H9 (cell line): ENCODE measurements at regions not wholly inside any gene's neighbourhood (a gene's known extent, or its start where the extent isn't known, plus 50 kb on each side); places are given as distances from the start of the nearest gene placed in this dataset.

Source experiments
- DNase-seq: peaks from one replicate; pipeline ENCODE4 v3.0.0-alpha.2; 2017
- H2AFZ ChIP-seq: one replicate; pipeline ENCODE4 v1.6.1; 2013; ENCODE audit warnings: mild to moderate bottlenecking, low read length, control low read depth, moderate library complexity
- H2AK5ac ChIP-seq: 2 replicates; pipeline ENCODE4 v1.6.1; 2013; ENCODE audit warnings: low read length, control low read depth, mixed read lengths; ENCODE audit not compliant: insufficient read length
- H2BK120ac ChIP-seq: one replicate; pipeline ENCODE4 v1.6.1; 2013; ENCODE audit warnings: low read depth, mild to moderate bottlenecking, low read length, control low read depth, inconsistent platforms; ENCODE audit not compliant: poor library complexity, severe bottlenecking
- H2BK12ac ChIP-seq: 2 replicates; pipeline ENCODE4 v1.6.1; 2013; ENCODE audit warnings: low read length, control low read depth, mixed read lengths, low read depth; ENCODE audit not compliant: insufficient read length
- H2BK15ac ChIP-seq: 2 replicates; pipeline ENCODE4 v1.6.1; 2013; ENCODE audit warnings: low read depth, low read length, control low read depth
- H2BK20ac ChIP-seq: one replicate; pipeline ENCODE4 v1.6.1; 2013; ENCODE audit warnings: low read depth, mild to moderate bottlenecking, low read length, control low read depth, inconsistent platforms; ENCODE audit not compliant: poor library complexity, severe bottlenecking
- H2BK5ac ChIP-seq: 2 replicates; pipeline ENCODE4 v1.6.1; 2013; ENCODE audit warnings: low read length, control low read depth, mixed read lengths; ENCODE audit not compliant: insufficient read length
- H3K14ac ChIP-seq: 2 replicates; pipeline ENCODE4 v1.6.1; 2013; ENCODE audit warnings: low read length, control low read depth; ENCODE audit not compliant: insufficient read depth
- H3K18ac ChIP-seq: 2 replicates; pipeline ENCODE4 v1.6.1; 2013; ENCODE audit warnings: low read depth, mild to moderate bottlenecking, mixed read lengths, low read length, control low read depth; ENCODE audit not compliant: insufficient read length
- H3K23ac ChIP-seq: 2 replicates; pipeline ENCODE4 v1.6.1; 2013; ENCODE audit warnings: low read length, control low read depth, mixed read lengths, low read depth; ENCODE audit not compliant: insufficient read length
- H3K23me2 ChIP-seq: 2 replicates; pipeline ENCODE4 v1.6.1; 2013; ENCODE audit warnings: low read depth, mild to moderate bottlenecking, mixed read lengths, low read length, control low read depth; ENCODE audit not compliant: insufficient read length, poor library complexity, severe bottlenecking
- H3K27ac ChIP-seq: 2 replicates; pipeline ENCODE4 v1.5.1; 2013; ENCODE audit warnings: low read length, control low read depth, mixed read lengths, low read depth; ENCODE audit not compliant: insufficient read length
- H3K27me3 ChIP-seq: 2 replicates; pipeline ENCODE4 v1.6.1; 2013; ENCODE audit warnings: low read length, control low read depth, inconsistent platforms; ENCODE audit not compliant: insufficient read depth
- H3K4ac ChIP-seq: 2 replicates; pipeline ENCODE4 v1.6.1; 2013; ENCODE audit warnings: low read depth, mild to moderate bottlenecking, control low read depth, inconsistent platforms, low read length, moderate library complexity
- H3K4me1 ChIP-seq: 2 replicates; pipeline ENCODE4 v1.6.1; 2013; ENCODE audit warnings: low read length, control low read depth, inconsistent platforms; ENCODE audit not compliant: insufficient read depth
- H3K4me2 ChIP-seq: 2 replicates; pipeline ENCODE4 v1.6.1; 2013; ENCODE audit warnings: low read length, control low read depth, mixed read lengths; ENCODE audit not compliant: insufficient read length, insufficient read depth
- H3K56ac ChIP-seq: 2 replicates; pipeline ENCODE4 v1.6.1; 2013; ENCODE audit warnings: low read depth, mild to moderate bottlenecking, mixed read lengths, low read length, control low read depth; ENCODE audit not compliant: insufficient read length
- H3K79me1 ChIP-seq: 2 replicates; pipeline ENCODE4 v1.6.1; 2013; ENCODE audit warnings: low read depth, mild to moderate bottlenecking, moderate library complexity, low read length, control low read depth, inconsistent platforms; ENCODE audit not compliant: insufficient read depth, poor library complexity, severe bottlenecking
- H3K79me2 ChIP-seq: 2 replicates; pipeline ENCODE4 v1.6.1; 2013; ENCODE audit warnings: low read length, control low read depth, inconsistent platforms; ENCODE audit not compliant: insufficient read depth
- H3K9ac ChIP-seq: 2 replicates; pipeline ENCODE4 v1.6.1; 2013; ENCODE audit warnings: low read length, control low read depth, mixed read lengths; ENCODE audit not compliant: insufficient read length; ENCODE audit errors: extremely low read depth
- H3K9me3 ChIP-seq: one replicate; pipeline ENCODE4 v1.6.1; 2013; ENCODE audit warnings: low read depth, low read length, inconsistent platforms; ENCODE audit not compliant: control insufficient read depth
- H3T11ph ChIP-seq: one replicate; pipeline ENCODE4 v1.6.1; 2013; ENCODE audit warnings: mild to moderate bottlenecking, low read length, control low read depth, inconsistent platforms
- H4K20me1 ChIP-seq: one replicate; pipeline ENCODE4 v1.6.1; 2013; ENCODE audit not compliant: control insufficient read depth, insufficient read length, insufficient read depth
- H4K5ac ChIP-seq: 2 replicates; pipeline ENCODE4 v1.6.1; 2013; ENCODE audit warnings: low read depth, mild to moderate bottlenecking, mixed read lengths, low read length, control low read depth; ENCODE audit not compliant: insufficient read length
- H4K8ac ChIP-seq: replicated peaks from 2 replicates; pipeline ENCODE4 v1.6.1; 2013; ENCODE audit warnings: low read length, control low read depth, mixed read lengths, low read depth; ENCODE audit not compliant: insufficient read length
- H4K91ac ChIP-seq: 2 replicates; pipeline ENCODE4 v1.6.1; 2013; ENCODE audit warnings: low read depth, mild to moderate bottlenecking, moderate library complexity, mixed read lengths, low read length, control low read depth; ENCODE audit not compliant: insufficient read length
- H3K27ac Mint-ChIP-seq, 3 experiments: 2 replicates in 2 of 3; 3 replicates in 1 of 3; pipeline ENCODE4 v1.8.0; 2020 to 2021; ENCODE audit warnings: mixed read lengths in 3 of 3, mild to moderate bottlenecking in 1 of 3, moderate library complexity in 1 of 3
- H3K27me3 Mint-ChIP-seq: 2 replicates; pipeline ENCODE4 v1.8.0; 2021; ENCODE audit warnings: low read depth, mild to moderate bottlenecking, moderate library complexity, mixed read lengths
- H3K36me3 Mint-ChIP-seq, 3 experiments: 2 replicates in 2 of 3; 3 replicates in 1 of 3; pipeline ENCODE4 v1.8.0; 2020 to 2021; ENCODE audit warnings: low read depth in 3 of 3, mixed read lengths in 3 of 3; ENCODE audit not compliant: insufficient read depth in 1 of 3
- H3K4me1 Mint-ChIP-seq, 2 experiments: 2 replicates each; pipeline ENCODE4 v1.8.0; 2020; ENCODE audit warnings: mixed read lengths in 2 of 2
- H3K4me3 Mint-ChIP-seq, 2 experiments: 2 replicates in 1 of 2; 3 replicates in 1 of 2; pipeline ENCODE4 v1.8.0; 2020 to 2021; ENCODE audit warnings: mild to moderate bottlenecking in 2 of 2, mixed read lengths in 2 of 2, moderate library complexity in 1 of 2
- H3K9me3 Mint-ChIP-seq, 2 experiments: 2 replicates in 1 of 2; 3 replicates in 1 of 2; pipeline ENCODE4 v1.8.0; 2020; ENCODE audit warnings: mild to moderate bottlenecking in 2 of 2, mixed read lengths in 2 of 2, moderate library complexity in 1 of 2
- WGBS: extraction: QIAGEN DNeasy Blood & Tissue Kit; methylation state at CpG from one replicate; pipeline ENCODE4 v1.1.7; 2013; ENCODE audit warnings: missing lambda C conversion rate, low lambda C conversion rate, mixed read lengths; ENCODE audit not compliant: insufficient read length; ENCODE audit errors: extremely low coverage; 5-methylcytosine and 5-hydroxymethylcytosine counted together
- TF ChIP-seq, protein P1 (sequence below): fragments of 200-600 bp; sonication (generic); conservative IDR thresholded peaks from 3 replicates; pipeline ENCODE4 v1.8.0; 2021; ENCODE audit warnings: antibody characterized with exemption, mild to moderate bottlenecking

DNA sequence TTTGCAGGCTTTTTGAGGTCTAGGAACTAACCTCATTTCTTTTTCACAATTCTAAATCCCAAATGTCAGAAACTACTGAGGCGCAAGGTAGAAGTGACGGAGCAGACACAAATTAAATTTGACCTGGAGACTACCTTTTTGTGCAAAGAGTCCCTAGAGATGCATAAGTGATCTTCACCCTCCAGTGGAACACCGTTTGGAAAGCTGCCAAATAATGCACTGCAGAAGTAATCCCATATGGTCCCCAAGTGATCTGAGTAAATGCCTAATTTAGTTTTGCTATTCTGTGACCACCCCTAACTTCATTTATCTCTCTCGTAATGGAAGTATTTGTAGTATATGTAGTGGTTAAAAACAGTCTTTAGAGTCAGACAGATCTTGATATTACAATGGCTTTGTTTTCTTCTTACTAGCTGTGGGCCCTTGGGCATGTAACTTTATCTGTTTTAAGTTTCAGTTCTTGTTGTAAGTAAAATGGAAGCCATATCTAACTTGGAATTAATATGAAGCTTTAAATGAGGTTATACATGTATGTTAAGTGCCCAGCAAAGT lies 70.4 kb upstream of the IPO9 start:
- Histone ChIP-seq H3K4ac (no peak overlapping the region), H3K27ac (no peak overlapping the region), H3K79me2 (peaks cover under 1% of the 10 kb centered on the region; the same call in 1 of the 2 replicates), H3K4me2 (no peak overlapping the region), H3K56ac (no peak overlapping the region), H3K4me1 (peaks cover 5% of the 10 kb centered on the region), H3T11ph (no peak overlapping the region), H3K9ac (no peak overlapping the region), H3K9me3 (no peaks in the 10 kb centered on the region), H2BK15ac (no peak overlapping the region), H3K79me1 (no peaks in the 10 kb centered on the region), H4K5ac (no peak overlapping the region), H2BK20ac (no peak overlapping the region), H4K8ac (no peak overlapping the region), H2AK5ac (no peak overlapping the region), H4K91ac (no peak overlapping the region), H4K20me1 (no peaks in the 10 kb centered on the region), H3K18ac (no peak overlapping the region), H3K23ac (no peak overlapping the region), H3K14ac (no peak overlapping the region), H3K23me2 (no peaks in the 10 kb centered on the region), H2AFZ (no peak overlapping the region), H2BK12ac (no peak overlapping the region), H3K27me3 (no peaks in the 10 kb centered on the region), H2BK120ac (no peak overlapping the region), H2BK5ac (no peak overlapping the region)
- WGBS = no CpG with 5 or more reads among the region's 4 CpGs
- DNase-seq = no peak
- TF ChIP-seq, protein P1, sequence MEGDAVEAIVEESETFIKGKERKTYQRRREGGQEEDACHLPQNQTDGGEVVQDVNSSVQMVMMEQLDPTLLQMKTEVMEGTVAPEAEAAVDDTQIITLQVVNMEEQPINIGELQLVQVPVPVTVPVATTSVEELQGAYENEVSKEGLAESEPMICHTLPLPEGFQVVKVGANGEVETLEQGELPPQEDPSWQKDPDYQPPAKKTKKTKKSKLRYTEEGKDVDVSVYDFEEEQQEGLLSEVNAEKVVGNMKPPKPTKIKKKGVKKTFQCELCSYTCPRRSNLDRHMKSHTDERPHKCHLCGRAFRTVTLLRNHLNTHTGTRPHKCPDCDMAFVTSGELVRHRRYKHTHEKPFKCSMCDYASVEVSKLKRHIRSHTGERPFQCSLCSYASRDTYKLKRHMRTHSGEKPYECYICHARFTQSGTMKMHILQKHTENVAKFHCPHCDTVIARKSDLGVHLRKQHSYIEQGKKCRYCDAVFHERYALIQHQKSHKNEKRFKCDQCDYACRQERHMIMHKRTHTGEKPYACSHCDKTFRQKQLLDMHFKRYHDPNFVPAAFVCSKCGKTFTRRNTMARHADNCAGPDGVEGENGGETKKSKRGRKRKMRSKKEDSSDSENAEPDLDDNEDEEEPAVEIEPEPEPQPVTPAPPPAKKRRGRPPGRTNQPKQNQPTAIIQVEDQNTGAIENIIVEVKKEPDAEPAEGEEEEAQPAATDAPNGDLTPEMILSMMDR = no peak
- Mint-ChIP-seq H3K27me3 (no peaks in the 10 kb centered on the region; the same call in 1 of the 2 replicates), H3K4me3 (no peak overlapping the region), H3K36me3 (no peaks in the 10 kb centered on the region), H3K4me1 (peaks cover 34 to 49% of the 10 kb centered on the region in 2 experiments), H3K9me3 (no peaks in the 10 kb centered on the region), H3K27ac (no peak overlapping the region)
